ENCODE measurements at regions not wholly inside any gene's neighbourhood (a gene's known extent, or its start where the extent isn't known, plus 50 kb on each side); places are given as distances from the start of the nearest gene placed in this dataset.

- TF ChIP-seq, protein P1, sequence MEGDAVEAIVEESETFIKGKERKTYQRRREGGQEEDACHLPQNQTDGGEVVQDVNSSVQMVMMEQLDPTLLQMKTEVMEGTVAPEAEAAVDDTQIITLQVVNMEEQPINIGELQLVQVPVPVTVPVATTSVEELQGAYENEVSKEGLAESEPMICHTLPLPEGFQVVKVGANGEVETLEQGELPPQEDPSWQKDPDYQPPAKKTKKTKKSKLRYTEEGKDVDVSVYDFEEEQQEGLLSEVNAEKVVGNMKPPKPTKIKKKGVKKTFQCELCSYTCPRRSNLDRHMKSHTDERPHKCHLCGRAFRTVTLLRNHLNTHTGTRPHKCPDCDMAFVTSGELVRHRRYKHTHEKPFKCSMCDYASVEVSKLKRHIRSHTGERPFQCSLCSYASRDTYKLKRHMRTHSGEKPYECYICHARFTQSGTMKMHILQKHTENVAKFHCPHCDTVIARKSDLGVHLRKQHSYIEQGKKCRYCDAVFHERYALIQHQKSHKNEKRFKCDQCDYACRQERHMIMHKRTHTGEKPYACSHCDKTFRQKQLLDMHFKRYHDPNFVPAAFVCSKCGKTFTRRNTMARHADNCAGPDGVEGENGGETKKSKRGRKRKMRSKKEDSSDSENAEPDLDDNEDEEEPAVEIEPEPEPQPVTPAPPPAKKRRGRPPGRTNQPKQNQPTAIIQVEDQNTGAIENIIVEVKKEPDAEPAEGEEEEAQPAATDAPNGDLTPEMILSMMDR (IDR thresholded peaks at IDR 0.05; ENCODE audit: insufficient read depth, low read length, poor library complexity, severe bottlenecking): no peak
- Histone ChIP-seq H3K4me3 (replicated peaks; ENCODE audit: low read depth, low read length) (no peak overlapping the region), H3K36me3 (ENCODE audit: control insufficient read depth, insufficient read depth, low read length) (no peaks in the 10 kb centered on the region), H3K27me3 (replicated peaks; ENCODE audit: control insufficient read depth, insufficient read depth, low read length) (no peaks in the 10 kb centered on the region)
- no peak for DNase-seq (ENCODE audit: extremely low read depth, insufficient read length)
Measured at GRCh38 chr14:44766285-44766684, 195.5 kb downstream of the KLHL28 start.

- TF ChIP-seq, protein P1 (IDR thresholded peaks at IDR 0.05; ENCODE audit: insufficient read depth, low read length, poor library complexity, severe bottlenecking): no peak
- DNase-seq (ENCODE audit: extremely low read depth, insufficient read length): no peak
- Histone ChIP-seq H3K27me3 (replicated peaks; ENCODE audit: control insufficient read depth, insufficient read depth, low read length) (no peaks in the 10 kb centered on the region), H3K4me3 (replicated peaks; ENCODE audit: low read depth, low read length) (no peak overlapping the region), H3K36me3 (ENCODE audit: control insufficient read depth, insufficient read depth, low read length) (no peaks in the 10 kb centered on the region)
Measured at GRCh38 chr14:44763356-44763755, 198.4 kb downstream of the KLHL28 start.

DNA sequence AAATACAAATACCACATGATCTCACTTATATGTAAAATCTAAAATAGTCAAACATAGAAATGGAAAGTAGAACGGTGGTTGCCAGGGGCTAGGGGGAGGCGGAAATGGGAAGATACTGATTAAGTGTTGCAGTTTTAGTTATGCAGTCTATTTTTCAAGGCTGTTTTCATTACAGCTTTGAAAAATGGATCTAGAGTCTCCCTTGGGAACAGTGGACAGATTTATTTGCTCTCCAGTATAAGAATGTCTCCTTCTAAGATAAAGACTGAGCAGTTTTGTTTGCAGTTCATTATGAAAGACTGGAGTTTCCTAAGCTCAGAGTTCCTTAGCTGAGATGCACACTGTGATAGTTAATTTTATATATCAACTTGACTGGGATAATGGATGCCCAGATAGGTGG is 202.5 kb downstream of the KLHL28 start:
- no peak for DNase-seq (ENCODE audit: extremely low read depth, insufficient read length)
- TF ChIP-seq, protein P1 (IDR thresholded peaks at IDR 0.05; ENCODE audit: insufficient read depth, low read length, poor library complexity, severe bottlenecking): no peak
- no peaks in the 10 kb centered on the region for H3K27me3 ChIP-seq (replicated peaks; ENCODE audit: control insufficient read depth, insufficient read depth, low read length)
- no peaks in the 10 kb centered on the region for H3K36me3 ChIP-seq (ENCODE audit: control insufficient read depth, insufficient read depth, low read length)
- no peak overlapping the region for H3K4me3 ChIP-seq (replicated peaks; ENCODE audit: low read depth, low read length)

DNA sequence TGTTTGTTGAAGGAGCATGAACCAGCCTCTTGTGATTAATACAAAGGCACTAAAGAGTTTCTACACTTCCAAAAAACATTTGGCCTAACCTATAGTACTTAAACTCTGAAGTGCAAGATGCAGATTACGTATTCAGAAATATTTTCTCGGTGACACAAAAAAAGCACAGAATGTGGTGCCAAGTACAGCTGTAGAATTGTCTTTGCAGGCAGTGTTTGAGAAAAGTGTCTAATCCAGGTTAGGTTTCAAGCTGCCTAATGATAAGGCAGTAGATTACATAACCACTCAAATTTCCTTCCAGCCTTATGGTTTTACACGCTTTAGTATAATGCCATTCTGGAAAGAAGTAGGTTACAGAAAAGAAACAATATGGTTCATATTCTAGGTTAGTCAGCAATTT is 205.2 kb downstream of the KLHL28 start:
- H3K27me3 ChIP-seq (replicated peaks; ENCODE audit: control insufficient read depth, insufficient read depth, low read length): no peaks in the 10 kb centered on the region
- H3K4me3 ChIP-seq (replicated peaks; ENCODE audit: low read depth, low read length): no peak overlapping the region

DNA sequence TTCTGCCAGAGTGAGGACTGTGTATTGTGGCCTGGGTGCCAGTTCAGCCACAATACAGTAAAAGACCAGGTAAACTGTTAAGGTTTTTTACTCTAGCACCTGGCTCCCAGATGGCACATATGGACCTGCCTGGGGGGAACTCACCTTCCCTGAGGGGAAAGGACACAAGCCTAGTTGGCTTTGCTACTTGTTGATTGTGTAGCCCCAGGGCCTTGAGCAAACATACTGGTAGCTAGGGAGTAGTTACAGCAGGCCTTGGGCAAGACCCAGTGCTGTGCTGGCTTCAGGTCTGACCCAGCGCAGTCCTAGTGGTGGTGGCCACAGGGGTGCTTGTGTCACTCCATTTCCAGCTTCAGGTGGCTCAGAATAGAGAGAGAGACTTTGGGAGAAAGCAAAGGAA is 216.4 kb downstream of the KLHL28 start:
- H3K36me3 ChIP-seq (ENCODE audit: control insufficient read depth, insufficient read depth, low read length): no peaks in the 10 kb centered on the region
- TF ChIP-seq, protein P1 (IDR thresholded peaks at IDR 0.05; ENCODE audit: insufficient read depth, low read length, poor library complexity, severe bottlenecking): no peak
- H3K4me3 ChIP-seq (replicated peaks; ENCODE audit: low read depth, low read length): no peak overlapping the region
- no peak for DNase-seq (ENCODE audit: extremely low read depth, insufficient read length)
- no peaks in the 10 kb centered on the region for H3K27me3 ChIP-seq (replicated peaks; ENCODE audit: control insufficient read depth, insufficient read depth, low read length)

More for the DNA sequence above, 205.2 kb downstream of the KLHL28 start:
- H3K36me3 ChIP-seq (ENCODE audit: control insufficient read depth, insufficient read depth, low read length): no peaks in the 10 kb centered on the region
- no peak for DNase-seq (ENCODE audit: extremely low read depth, insufficient read length)
- TF ChIP-seq, protein P1 (IDR thresholded peaks at IDR 0.05; ENCODE audit: insufficient read depth, low read length, poor library complexity, severe bottlenecking): no peak

GRCh38 chr14:44742202-44742601 is 219.5 kb downstream of the KLHL28 start:
- no peak for DNase-seq (ENCODE audit: extremely low read depth, insufficient read length)
- TF ChIP-seq, protein P1 (IDR thresholded peaks at IDR 0.05; ENCODE audit: insufficient read depth, low read length, poor library complexity, severe bottlenecking): no peak
- Histone ChIP-seq H3K27me3 (replicated peaks; ENCODE audit: control insufficient read depth, insufficient read depth, low read length) (no peaks in the 10 kb centered on the region), H3K4me3 (replicated peaks; ENCODE audit: low read depth, low read length) (no peak overlapping the region), H3K36me3 (ENCODE audit: control insufficient read depth, insufficient read depth, low read length) (no peaks in the 10 kb centered on the region)
